NK-92 treated with Interleukin-12 subunit alpha and Interleukin-12 subunit beta, amount 100 ng/mL, for 24 hours (cell line): ENCODE measurements at regions not wholly inside any gene's neighbourhood (a gene's known extent, or its start where the extent isn't known, plus 50 kb on each side); places are given as distances from the start of the nearest gene placed in this dataset.

Experiments used
- DNase-seq: peaks from one replicate; lab custom pipeline; 2025; lab: John Stamatoyannopoulos, UW

- DNase-seq: no peak
These were observed 469.9 kb upstream of the CDH5 start for GRCh38 chr16:65896448-65897153.

- DNase-seq: no peak
These were observed 470.6 kb upstream of the CDH5 start for GRCh38 chr16:65895906-65896305.

- no peak for DNase-seq
These were observed 471.0 kb upstream of the CDH5 start for GRCh38 chr16:65895486-65895885.

- DNase-seq: no peak
These were observed 476.3 kb upstream of the CDH5 start for GRCh38 chr16:65890203-65890602.

GRCh38 chr16:65889533-65889966, 476.9 kb upstream of the CDH5 start:
- DNase-seq: no peak

GRCh38 chr16:65888201-65888600, 478.3 kb upstream of the CDH5 start:
- no peak for DNase-seq

- DNase-seq: no peak
These were observed 482.5 kb upstream of the CDH5 start for GRCh38 chr16:65884018-65884417.

GRCh38 chr16:65878347-65878746, 488.1 kb upstream of the CDH5 start:
- no peak for DNase-seq

GRCh38 chr16:65876624-65877023, 489.9 kb upstream of the CDH5 start:
- no peak for DNase-seq

GRCh38 chr16:65876056-65876408, 490.5 kb upstream of the CDH5 start:
- DNase-seq: no peak

GRCh38 chr16:65875381-65876055, 491.0 kb upstream of the CDH5 start:
- no peak for DNase-seq

- no peak for DNase-seq
These were observed 497.2 kb upstream of the CDH5 start for GRCh38 chr16:65869261-65869660.

- no peak for DNase-seq
These were observed 499.1 kb upstream of the CDH5 start for GRCh38 chr16:65867276-65867960.

- no peak for DNase-seq
These were observed 503.3 kb upstream of the CDH5 start for GRCh38 chr16:65863236-65863635.

GRCh38 chr16:65861131-65861731, 505.3 kb upstream of the CDH5 start:
- no peak for DNase-seq

GRCh38 chr16:65855171-65856145, 511.0 kb upstream of the CDH5 start:
- no peak for DNase-seq

GRCh38 chr16:65846210-65846602, 520.3 kb upstream of the CDH5 start:
- DNase-seq: no peak

GRCh38 chr16:65845466-65846209, 520.9 kb upstream of the CDH5 start:
- no peak for DNase-seq

- DNase-seq: no peak
These were observed 522.5 kb upstream of the CDH5 start for GRCh38 chr16:65843941-65844340.

- no peak for DNase-seq
These were observed 524.4 kb upstream of the CDH5 start for GRCh38 chr16:65842067-65842466.

- no peak for DNase-seq
These were observed 528.5 kb upstream of the CDH5 start for GRCh38 chr16:65838001-65838400.
